ENCODE measurements at regions not wholly inside any gene's neighbourhood (a gene's known extent, or its start where the extent isn't known, plus 50 kb on each side); places are given as distances from the start of the nearest gene placed in this dataset.

DNA sequence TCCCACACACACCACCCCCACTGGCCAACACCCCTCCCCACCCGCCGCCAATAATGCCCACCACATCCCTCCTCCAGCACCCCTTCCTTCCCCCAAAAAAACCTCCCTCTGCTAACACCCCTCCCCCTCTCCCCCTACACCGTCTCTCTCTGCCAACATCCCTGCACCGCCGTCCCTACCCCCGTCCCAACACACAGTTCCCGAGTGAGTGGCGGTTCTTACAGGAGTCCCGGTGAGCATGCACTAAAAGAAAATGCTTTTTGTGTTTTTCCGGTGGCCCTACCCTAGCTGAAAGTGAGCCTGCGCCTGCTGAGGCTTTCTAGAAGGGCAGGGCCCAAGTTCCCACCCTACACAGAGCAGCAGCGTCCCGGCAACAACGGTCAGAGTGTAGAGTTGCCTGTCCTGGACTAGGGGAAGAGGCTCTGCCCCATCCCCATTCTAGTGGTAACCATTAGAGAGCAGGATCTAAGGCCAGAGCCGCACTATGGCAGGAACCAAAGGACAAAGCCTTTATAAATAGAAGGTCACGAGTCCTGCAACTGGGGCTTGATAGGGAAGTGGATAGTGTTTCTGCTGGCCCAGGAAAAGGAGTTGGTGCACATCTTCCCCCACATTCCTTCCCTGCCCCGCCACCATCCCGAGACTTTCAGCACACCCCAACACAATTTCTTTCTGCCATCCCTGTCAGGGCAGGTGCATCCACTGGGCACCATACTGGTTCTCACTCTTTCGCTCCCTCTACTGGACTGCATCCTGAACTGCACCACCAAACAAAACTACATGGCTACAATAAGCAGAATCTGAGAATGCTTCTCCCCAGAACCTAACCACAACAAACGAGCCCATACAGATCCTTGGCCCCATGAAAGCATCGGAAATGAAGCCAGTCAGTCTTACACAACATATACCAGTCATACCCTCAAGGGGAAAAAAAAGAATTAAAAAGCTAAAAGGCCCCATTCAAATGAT is 78.1 kb upstream of the PAGE3 start:
- no peaks in the 10 kb centered on the region for H3K27me3 ChIP-seq
- peak; percentile 39 for DNase-seq
- intact Hi-C loops (cut with DNase I; ENCODE audit: low total_unique reads), result no loop called here
- TF ChIP-seq EP300 (IDR thresholded peaks at IDR 0.05; ENCODE audit: low read depth), result no peak
- TF ChIP-seq POLR2A (IDR thresholded peaks at IDR 0.05), result no peak
- peak; percentile 41 to 64 (median 42) for TF ChIP-seq CTCF (IDR thresholded peaks at IDR 0.05)
- no peak overlapping the region for H3K4me3 ChIP-seq
- H3K9me3 ChIP-seq, result no peaks in the 10 kb centered on the region
- no peak overlapping the region for H3K27ac ChIP-seq
- WGBS, 2 donors (ENCODE audit: low coverage in 1 of 2), result 64% methylated on average over 21 of the region's 21 CpGs; no CpG with 5 or more reads in 1 of the 2 donors
- in situ Hi-C loops (cut with MboI; ENCODE audit: low pct_ligation_motif_present in 1 of 4, low pct_unique_long_range_greater_than_20kb in 1 of 4, low sequenced_read_pairs in 3 of 4), result no loop called here
- H3K36me3 ChIP-seq, result no peaks in the 10 kb centered on the region
- no peaks in the 10 kb centered on the region for H3K4me1 ChIP-seq

DNA sequence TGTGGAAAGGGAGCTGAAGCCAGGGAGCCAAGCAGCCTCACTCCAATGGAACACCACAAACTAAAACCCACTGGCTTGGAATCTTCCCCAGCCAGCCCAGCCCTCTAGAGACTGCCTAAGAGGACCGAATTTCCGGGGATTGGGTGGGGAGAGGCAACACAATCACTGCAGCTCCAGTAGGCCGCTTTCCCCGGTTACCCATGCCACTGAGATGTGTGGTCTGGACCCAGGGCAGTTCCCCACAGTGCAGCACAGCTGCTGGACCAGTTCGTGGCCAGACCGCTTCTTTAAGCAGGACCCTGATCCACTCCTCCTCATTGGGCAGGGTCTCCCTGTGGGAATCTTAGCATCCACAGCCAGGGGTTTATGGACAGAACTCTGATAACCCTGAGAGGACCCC is 91.9 kb upstream of the PAGE3 start:
- Histone ChIP-seq H3K27ac (no peak overlapping the region), H3K4me1 (no peaks in the 10 kb centered on the region), H3K4me3 (no peak overlapping the region), H3K27me3 (no peaks in the 10 kb centered on the region), H3K9me3 (no peaks in the 10 kb centered on the region), H3K36me3 (no peaks in the 10 kb centered on the region)
- WGBS, 2 donors (ENCODE audit: low coverage in 1 of 2), result 63% methylated on average over 6 of the region's 6 CpGs; no CpG with 5 or more reads in 1 of the 2 donors
- TF ChIP-seq POLR2A (IDR thresholded peaks at IDR 0.05), result no peak
- no peak for TF ChIP-seq POLR2AphosphoS5 (IDR thresholded peaks at IDR 0.05)
- TF ChIP-seq CTCF (IDR thresholded peaks at IDR 0.05), result no peak
- no peak for TF ChIP-seq EP300 (IDR thresholded peaks at IDR 0.05; ENCODE audit: low read depth)
- in situ Hi-C loops (cut with MboI; ENCODE audit: low pct_ligation_motif_present in 1 of 4, low pct_unique_long_range_greater_than_20kb in 1 of 4, low sequenced_read_pairs in 3 of 4) (no loop called here), intact Hi-C loops (cut with DNase I; ENCODE audit: low total_unique reads) (no loop called here)
- no peak for DNase-seq

- H3K9me3 ChIP-seq, result no peaks in the 10 kb centered on the region
- no peaks in the 10 kb centered on the region for H3K4me1 ChIP-seq
- TF ChIP-seq CTCF (IDR thresholded peaks at IDR 0.05) (no peak), POLR2AphosphoS5 (IDR thresholded peaks at IDR 0.05) (no peak), POLR2A (IDR thresholded peaks at IDR 0.05) (no peak), EP300 (IDR thresholded peaks at IDR 0.05; ENCODE audit: low read depth) (no peak)
- WGBS, 2 donors (ENCODE audit: low coverage in 1 of 2), result 30% methylated on average over 1 of the region's 1 CpG; no CpG with 5 or more reads in 1 of the 2 donors
- no peak for DNase-seq
- in situ Hi-C loops (cut with MboI; ENCODE audit: low pct_ligation_motif_present in 1 of 4, low pct_unique_long_range_greater_than_20kb in 1 of 4, low sequenced_read_pairs in 3 of 4), result no loop called here
- intact Hi-C loops (cut with DNase I; ENCODE audit: low total_unique reads), result no loop called here
- no peak overlapping the region for H3K4me3 ChIP-seq
- H3K36me3 ChIP-seq, result no peaks in the 10 kb centered on the region
- H3K27ac ChIP-seq, result no peak overlapping the region
- no peaks in the 10 kb centered on the region for H3K27me3 ChIP-seq
Measured at GRCh38 chrX:55357236-55357635, 92.5 kb upstream of the PAGE3 start.

- Histone ChIP-seq H3K9me3 (no peaks in the 10 kb centered on the region), H3K27me3 (no peaks in the 10 kb centered on the region), H3K4me3 (no peak overlapping the region), H3K27ac (no peak overlapping the region), H3K4me1 (no peaks in the 10 kb centered on the region), H3K36me3 (no peaks in the 10 kb centered on the region)
- WGBS, 2 donors (ENCODE audit: low coverage in 1 of 2), result 83% methylated on average over 2 of the region's 3 CpGs; no CpG with 5 or more reads in 1 of the 2 donors
- DNase-seq, result no peak
- intact Hi-C loops (cut with DNase I; ENCODE audit: low total_unique reads) (no loop called here), in situ Hi-C loops (cut with MboI; ENCODE audit: low pct_ligation_motif_present in 1 of 4, low pct_unique_long_range_greater_than_20kb in 1 of 4, low sequenced_read_pairs in 3 of 4) (no loop called here)
- TF ChIP-seq EP300 (IDR thresholded peaks at IDR 0.05; ENCODE audit: low read depth) (no peak), POLR2A (IDR thresholded peaks at IDR 0.05) (no peak), CTCF (IDR thresholded peaks at IDR 0.05) (no peak), POLR2AphosphoS5 (IDR thresholded peaks at IDR 0.05) (no peak)
Measured at GRCh38 chrX:55379396-55379795, 72.5 kb upstream of the MAGEH1 start.

All from transverse colon (tissue), 4 donors.